ENCODE measurements at regions not wholly inside any gene's neighbourhood (a gene's known extent, or its start where the extent isn't known, plus 50 kb on each side); places are given as distances from the start of the nearest gene placed in this dataset.

DNA sequence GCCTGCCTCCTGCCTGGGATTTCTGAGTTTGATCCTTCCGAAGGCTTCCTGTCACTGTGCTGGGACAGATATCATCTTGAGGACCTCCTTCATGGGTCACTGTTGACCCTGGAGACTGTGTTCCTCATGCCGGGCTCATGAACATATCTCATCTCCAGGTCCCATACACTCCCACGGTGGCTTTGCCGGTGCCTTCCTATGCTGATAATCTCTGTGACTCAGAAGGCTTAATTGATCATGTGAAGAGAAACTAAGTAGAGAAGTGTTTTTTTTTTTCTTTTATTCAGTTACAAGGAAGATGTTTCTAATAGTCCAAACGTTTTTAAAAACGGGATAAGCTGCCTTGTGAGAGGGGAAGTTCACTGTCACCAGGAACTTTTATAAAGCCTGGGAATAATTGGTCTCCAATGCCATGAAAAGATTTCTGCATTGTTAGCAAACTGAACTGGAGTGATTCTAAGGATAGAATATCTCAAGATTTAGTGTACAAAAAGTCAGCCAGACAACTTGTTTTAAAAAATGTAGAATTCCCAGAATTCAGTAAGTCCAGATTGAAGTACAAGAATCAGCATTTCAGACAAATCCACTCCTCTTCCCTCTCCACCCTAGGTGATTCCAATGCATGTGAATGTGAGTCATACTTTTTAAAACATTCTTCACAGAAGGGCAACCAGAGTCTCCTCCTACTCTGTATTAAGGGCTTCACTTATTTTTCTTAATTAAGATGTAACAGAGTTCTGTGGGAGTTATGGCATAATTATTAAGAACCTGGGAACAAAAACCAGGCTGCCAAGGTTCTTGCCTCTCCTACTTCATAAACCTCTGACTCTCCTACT is 139.8 kb upstream of the LGR5 start:
- TF ChIP-seq POLR2AphosphoS5 (IDR thresholded peaks at IDR 0.05) (no peak), POLR2A (IDR thresholded peaks at IDR 0.05) (no peak), CTCF (IDR thresholded peaks at IDR 0.05) (no peak)
